ENCODE measurements at regions not wholly inside any gene's neighbourhood (a gene's known extent, or its start where the extent isn't known, plus 50 kb on each side); places are given as distances from the start of the nearest gene placed in this dataset.

DNA sequence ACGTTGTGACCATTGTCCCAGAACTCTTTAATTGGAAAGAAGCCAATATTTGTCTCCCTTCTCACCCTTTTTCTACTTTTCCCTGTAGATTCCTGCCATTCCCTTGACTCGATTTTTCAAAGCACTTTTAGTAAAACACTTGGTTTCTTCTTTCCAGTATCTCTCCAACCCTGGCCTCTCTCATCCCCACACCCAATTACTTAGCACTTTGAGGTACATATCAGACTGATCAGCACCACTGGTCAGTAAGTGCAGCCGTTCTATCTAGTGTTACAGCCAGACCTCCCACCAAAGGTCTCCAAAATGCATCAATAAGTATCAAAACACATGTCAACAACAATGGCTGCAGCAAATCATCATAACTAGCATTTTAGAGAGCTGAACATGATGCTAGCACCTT, 141.9 kb downstream of the BTG1 start:
- DNase-seq (ENCODE audit: low read depth in 2 of 2, low spot score in 1 of 2) = no peak

DNA sequence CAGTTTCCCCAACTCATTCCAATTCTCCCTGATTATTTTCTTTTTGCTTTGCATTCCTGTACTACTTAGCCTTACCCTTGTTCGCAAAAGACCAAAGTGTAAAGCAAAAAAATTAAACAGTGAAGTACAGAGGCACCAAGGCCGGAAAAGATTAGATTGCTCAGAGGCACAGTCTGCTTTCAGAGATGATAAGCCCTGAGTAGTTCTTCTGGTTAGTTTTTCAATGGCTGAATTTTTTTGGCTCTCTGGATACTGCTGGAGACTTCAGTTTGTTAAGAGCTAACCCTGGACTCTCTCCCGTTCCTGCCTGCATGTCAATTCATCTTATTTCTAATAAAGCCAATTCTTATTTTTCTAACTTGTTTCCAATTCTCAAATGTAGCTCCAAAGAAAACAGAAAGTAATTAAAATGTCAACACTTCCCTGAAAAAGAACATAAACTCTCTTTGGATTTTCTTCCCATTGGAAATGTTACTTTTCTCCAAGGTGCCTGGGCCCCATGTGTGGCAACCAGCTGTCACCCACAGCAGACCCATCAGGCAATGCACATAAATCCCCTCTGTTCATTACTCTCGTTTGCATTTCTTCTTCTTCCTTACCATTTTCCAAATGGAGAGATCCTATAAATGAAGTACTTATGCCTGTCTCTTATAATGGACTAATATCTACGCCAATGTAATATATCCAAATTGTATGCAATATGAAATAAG, 142.8 kb downstream of the BTG1 start:
- no peak for DNase-seq (ENCODE audit: low read depth in 2 of 2, low spot score in 1 of 2)

DNA sequence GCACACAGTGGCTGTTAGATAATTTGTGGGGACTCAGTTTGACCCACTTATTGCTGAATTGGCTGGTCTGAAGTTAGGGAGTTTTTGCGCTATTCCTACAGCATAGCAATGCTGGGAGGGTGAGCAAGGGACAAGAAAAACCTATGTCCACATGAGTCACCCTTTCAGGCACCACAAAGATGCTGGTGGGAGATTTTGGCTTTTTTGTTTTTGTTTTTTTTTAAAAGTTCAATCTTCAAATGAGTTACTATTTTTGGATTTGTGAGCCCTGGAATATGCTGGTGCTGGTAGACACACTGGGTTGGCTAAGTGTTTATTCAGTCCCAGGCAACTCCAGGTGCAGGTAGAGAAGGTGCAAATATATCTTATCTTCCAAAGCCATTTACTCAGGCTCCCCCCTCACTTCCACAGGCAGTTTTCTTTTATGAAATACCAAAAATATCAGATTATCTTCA, 143.4 kb downstream of the BTG1 start:
- no peak for DNase-seq (ENCODE audit: low read depth in 2 of 2, low spot score in 1 of 2)

- DNase-seq (ENCODE audit: low read depth in 2 of 2, low spot score in 1 of 2) = no peak
Observed at GRCh38 chr12:92000597-92000996, 145.0 kb downstream of the BTG1 start.

- no peak for DNase-seq (ENCODE audit: low read depth in 2 of 2, low spot score in 1 of 2)
Observed at GRCh38 chr12:91999823-92000222, 145.8 kb downstream of the BTG1 start.

DNA sequence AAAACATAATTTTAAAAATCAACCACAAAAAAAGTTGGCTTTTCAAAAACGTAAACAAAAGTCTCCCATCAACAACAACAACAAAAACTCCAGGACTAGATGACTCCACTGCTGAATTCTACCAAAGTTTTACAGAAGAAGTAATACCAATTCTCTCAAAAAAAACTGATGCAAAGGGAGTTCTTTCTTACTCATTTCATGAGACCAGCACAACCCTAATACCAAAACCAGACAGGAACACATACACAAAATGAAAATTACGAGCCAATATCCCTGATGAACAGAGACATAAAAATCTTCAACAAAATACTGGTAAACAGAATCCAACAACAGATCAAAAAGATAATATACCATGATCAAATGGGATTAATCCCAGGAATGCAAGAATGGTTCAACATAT, 147.3 kb downstream of the BTG1 start:
- no peak for DNase-seq (ENCODE audit: low read depth in 2 of 2, low spot score in 1 of 2)

GRCh38 chr12:91994208-91994797, 151.3 kb downstream of the BTG1 start:
- no peak for DNase-seq (ENCODE audit: low read depth in 2 of 2, low spot score in 1 of 2)

- DNase-seq (ENCODE audit: low read depth in 2 of 2, low spot score in 1 of 2) = no peak
Observed at GRCh38 chr12:91993287-91994017, 152.2 kb downstream of the BTG1 start.

- no peak for DNase-seq (ENCODE audit: low read depth in 2 of 2, low spot score in 1 of 2)
Observed at GRCh38 chr12:91991399-91992187, 154.1 kb downstream of the BTG1 start.

DNA sequence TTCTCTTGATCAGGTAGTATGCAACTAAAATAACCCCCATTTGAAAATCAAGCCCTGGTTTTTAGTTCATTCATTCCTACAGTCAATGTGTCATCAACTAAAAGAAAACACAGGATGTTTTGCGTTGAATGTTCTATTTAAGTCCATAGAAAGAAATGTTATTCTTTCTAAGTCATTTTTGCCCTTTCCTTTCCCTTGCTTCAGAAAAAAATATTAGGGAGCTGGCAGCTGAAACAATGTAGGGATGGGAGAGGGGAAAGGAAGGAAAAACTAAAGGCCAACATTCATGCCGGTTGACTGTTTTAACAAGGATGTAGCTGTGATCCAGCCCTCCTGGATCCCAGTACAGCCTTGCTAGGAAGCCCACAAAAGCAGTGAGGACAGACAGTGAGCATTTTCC, 155.1 kb downstream of the BTG1 start:
- DNase-seq (ENCODE audit: low read depth in 2 of 2, low spot score in 1 of 2) = no peak

DNA sequence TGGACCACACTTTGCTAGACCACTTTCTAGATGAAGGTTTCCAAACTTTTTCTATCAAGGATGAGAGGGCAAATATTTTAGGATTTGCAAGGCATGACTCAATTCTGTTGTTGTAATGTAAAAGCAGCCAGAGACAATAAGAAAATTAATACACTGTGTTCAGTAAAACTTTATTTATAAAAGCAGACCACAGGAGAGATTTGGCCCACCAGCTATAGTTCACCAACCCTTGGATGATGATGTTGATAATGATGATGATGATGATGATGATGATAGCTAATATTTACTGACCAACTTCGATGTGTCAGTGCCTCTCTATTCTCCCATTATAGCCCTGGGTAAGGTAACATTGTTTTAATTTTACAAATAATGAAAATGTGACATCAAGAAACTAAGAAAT, 156.5 kb downstream of the BTG1 start:
- no peak for DNase-seq (ENCODE audit: low read depth in 2 of 2, low spot score in 1 of 2)

- DNase-seq (ENCODE audit: low read depth in 2 of 2, low spot score in 1 of 2) = no peak
Observed at GRCh38 chr12:91988086-91988923, 157.3 kb downstream of the BTG1 start.

DNA sequence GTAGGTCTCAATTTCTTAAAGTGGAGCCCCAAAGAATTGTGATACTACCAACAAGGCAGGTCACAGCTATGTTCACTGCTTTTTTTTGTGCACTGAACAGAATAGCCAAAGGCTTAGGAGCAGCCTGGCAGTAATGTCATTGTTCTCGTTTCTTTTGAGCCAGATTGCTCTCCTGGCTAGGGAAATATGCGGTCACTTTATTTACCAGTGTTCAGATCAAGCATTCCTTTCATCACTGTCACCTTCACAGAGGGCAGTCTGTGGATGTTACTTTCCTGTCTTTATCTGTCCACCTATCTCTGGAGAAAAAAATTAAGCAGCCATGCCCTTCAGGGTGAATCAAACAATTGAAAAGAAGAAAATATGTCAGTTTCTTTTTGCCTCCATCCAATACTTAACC, 159.6 kb downstream of the BTG1 start:
- no peak for DNase-seq (ENCODE audit: low read depth in 2 of 2, low spot score in 1 of 2)

- DNase-seq (ENCODE audit: low read depth in 2 of 2, low spot score in 1 of 2) = no peak
Observed at GRCh38 chr12:91985002-91985787, 160.5 kb downstream of the BTG1 start.

DNA sequence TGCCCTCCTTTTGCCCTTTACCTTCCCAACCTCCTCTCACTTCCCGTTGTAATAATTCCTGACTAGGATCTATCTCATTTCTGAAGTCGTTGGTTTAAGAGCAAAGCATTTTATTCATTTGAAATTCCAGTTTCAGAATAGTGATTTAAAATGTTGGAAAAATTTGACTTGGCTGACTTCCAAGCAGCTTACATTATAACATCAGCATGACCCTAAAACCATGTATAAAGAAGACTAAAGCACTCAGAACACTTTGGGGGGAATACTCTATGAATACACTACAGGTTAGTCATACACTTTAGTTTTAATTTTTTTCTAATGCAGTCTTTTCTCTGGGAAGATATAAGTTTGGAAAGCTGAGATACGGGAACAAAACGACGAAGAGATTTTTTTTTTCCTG, 161.1 kb downstream of the BTG1 start:
- DNase-seq (ENCODE audit: low read depth in 2 of 2, low spot score in 1 of 2) = no peak

DNA sequence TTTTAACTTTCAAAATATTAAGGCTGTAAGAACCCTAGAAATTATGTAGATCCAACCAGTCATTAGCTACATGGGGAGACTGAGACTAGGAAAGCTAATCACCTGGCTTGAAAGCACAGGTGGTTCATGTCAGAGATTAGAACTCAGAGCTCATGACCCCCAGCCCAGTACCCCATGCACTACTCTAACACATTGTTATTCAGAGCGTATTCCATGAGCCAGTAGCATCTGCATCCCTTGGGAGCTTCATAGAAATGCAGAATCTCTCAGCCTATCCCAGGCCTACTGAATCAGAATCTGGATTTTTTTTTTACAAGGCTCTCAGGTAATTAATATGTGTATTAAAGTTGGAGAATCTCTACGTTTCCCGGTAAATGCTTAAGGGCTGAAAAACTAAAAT, 161.7 kb downstream of the BTG1 start:
- no peak for DNase-seq (ENCODE audit: low read depth in 2 of 2, low spot score in 1 of 2)

- no peak for DNase-seq (ENCODE audit: low read depth in 2 of 2, low spot score in 1 of 2)
Observed at GRCh38 chr12:91982946-91983345, 162.7 kb downstream of the BTG1 start.

DNA sequence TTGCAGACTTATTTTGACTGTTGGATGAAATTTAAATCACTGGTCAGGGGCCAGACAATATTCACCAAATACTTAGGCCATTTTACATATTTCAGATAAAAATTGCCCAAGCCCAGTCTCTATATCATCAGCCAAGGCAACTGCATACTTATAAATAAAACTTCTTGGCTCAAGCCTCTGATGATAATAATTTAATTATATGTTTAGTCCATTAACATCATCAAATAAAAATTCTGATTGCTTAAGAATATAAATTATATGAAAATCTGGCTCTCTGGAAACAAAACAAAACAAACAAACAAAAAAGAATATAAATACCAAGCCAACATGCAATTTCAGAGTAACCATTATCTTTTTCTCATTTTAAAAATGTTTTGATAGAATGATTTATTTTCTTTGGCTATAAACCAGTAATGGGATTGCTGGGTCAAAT, 165.2 kb downstream of the BTG1 start:
- DNase-seq (ENCODE audit: low read depth in 2 of 2, low spot score in 1 of 2) = no peak

GRCh38 chr12:91978143-91978542, 167.5 kb downstream of the BTG1 start:
- no peak for DNase-seq (ENCODE audit: low read depth in 2 of 2, low spot score in 1 of 2)

GRCh38 chr12:91975891-91976290, 169.8 kb downstream of the BTG1 start:
- DNase-seq (ENCODE audit: low read depth in 2 of 2, low spot score in 1 of 2) = no peak
